Stimulated activated naive CD4-positive, alpha-beta T cell (primary cell): ENCODE measurements at regions not wholly inside any gene's neighbourhood (a gene's known extent, or its start where the extent isn't known, plus 50 kb on each side); places are given as distances from the start of the nearest gene placed in this dataset.
"Not testable (repeated sequence)": the region's sequence is repeated elsewhere in the genome, so short reads cannot be mapped to it uniquely, and the experiment has no call there.

ENCODE experiments used
- DNase-seq, 6 experiments: peaks; one replicate each; lab custom pipeline; 2025; lab: John Stamatoyannopoulos, UW

DNA sequence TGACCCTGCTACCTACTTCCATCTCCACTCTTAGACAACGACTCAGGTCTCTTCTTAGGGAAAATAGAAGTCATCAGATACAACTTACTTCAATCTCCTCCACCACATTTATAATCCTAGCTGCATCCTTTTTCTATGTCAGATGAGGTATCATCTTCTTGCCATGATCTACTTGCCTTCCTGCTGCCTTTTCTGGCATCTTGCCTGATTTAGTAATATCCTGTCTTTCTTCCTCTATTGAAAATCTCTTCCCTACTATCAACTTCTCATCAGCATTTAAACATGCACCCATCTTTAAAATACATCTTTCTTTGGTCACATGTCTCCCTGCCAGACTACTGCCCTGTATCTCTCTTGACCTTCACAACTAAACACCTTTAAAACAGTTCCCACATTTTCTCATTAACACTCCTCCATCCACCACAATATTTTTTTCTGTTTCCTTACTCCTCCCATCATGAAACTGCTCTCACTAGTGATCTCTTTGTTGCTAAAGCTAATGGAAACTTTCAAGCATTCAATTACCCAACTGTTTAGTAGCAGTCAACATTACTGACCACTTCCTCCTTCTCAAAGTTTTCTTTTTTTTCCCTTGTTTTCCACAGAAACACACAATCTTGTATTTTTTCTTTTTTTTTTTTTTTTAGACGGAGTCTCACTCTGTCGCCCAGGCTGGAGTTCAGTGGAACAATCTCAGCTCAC is 100.8 kb upstream of the CXorf66 start:
- DNase-seq = no peak

DNA sequence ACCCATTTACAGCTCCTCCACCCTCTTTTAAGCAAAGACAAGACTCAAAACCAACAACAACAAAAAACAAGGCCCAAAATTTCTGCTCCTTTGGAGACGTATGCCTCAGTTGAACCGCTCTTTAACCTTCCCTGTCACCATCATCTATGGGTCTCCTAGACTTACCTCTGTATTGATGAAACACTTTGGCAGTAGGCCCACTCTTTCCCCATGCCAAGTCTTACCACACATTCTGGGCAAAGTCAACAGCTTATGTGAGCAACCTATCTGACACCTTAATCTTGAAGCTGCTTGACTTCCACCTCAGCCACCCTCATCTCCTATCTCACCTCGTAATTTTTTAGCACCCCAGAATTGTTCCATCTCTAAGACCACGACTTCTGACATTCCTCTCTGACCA is 99.7 kb upstream of the CXorf66 start:
- DNase-seq = no peak

DNA sequence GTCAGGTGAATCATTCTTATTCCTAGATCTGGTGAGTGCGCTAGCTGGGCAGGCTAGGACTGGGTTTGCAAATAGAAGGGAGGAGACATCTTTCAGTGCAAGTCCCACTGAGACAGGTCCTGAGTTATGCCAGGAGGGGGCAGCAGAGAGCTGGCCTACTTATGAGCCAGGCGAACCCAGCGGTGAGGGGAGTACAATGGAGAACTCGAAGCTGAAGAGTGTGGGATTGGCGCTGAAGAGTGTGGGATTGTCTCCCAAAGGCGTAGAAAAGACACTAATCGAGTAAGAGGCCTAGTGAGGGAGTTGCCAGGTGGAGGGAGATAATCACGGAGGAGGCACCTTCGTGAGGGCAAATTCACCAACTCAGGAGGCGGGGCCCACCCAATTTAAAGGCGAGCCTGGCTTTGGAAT is 91.7 kb upstream of the CXorf66 start:
- peak in 5 of 6 experiments; percentile 0 to 48 (median 9) for DNase-seq

DNA sequence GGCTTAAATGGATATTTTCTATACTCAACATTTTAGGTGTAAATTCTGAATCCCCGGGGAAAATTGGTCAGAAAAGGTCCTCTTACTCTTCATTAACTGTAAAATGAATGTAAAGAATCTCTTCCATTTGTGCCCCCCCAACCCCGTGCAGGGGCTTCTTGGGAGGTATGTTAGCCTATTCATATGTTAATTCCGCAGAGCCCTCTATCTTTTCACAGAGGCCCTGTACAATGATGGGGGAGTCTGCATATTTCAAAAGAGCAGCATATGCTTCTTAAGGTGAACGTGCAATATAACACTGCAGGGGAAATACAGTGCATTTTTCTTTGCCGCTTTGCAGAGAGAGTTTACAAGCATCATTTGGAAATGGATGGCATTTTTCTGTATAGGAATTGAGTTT is 88.5 kb upstream of the CXorf66 start:
- DNase-seq = no peak

DNA sequence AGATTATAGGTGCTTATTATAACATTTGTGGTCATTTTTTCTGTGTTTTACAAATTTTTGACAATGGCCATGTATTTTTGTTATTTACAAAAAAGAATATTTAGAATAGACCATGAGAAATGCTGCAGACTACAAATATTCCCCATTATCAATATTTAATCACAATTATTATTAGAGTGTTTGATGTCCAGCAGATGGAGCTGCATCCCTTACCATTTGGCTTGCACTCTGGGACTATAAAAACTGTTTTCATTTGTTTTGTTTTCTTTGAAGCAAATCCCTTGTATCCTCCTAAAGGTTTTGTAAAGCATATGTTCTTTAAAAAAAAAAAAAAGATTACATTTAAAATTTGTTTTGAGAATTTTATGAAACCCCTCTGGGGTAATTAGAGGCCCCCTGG is 85.6 kb upstream of the CXorf66 start:
- DNase-seq = no peak

DNA sequence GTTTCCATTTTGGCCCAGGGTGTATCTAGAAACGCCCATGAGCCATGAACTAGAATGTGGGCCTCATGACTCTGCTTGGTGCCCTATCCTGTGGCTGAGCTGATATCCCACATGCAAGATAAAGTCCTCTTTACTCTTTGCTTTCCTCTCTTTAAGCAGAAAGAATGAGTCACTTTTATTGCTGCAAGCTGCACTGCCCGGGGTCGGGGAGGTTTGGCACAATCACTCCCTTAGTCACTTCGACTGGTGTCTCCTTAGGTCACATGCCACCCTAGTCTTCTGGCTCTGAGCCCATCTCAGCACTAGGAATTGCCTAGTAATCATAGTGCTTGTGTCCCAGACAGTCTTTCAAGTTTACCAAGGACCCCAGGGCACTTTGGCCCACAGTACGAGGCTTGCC is 75.1 kb upstream of the CXorf66 start:
- DNase-seq = no peak

DNA sequence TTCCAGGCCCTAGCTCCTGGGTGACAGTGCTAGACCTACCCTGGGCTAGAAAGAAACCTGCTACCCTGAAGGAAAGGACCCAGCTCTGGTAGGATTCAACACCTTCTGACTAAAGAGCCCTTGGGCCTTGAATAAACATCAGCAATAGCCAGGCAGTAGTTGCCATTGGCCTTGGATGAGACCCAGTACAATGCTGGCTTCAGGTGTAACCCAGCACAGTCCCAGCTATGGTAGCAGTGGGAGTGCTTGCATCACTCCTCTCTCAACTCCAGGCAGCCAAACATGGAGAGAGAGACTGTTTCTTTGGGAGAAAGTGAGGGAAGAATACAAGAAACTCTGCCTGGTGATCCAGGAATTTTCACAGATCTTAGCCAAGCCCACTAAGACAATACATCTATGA is 73.5 kb upstream of the CXorf66 start:
- no peak for DNase-seq

DNA sequence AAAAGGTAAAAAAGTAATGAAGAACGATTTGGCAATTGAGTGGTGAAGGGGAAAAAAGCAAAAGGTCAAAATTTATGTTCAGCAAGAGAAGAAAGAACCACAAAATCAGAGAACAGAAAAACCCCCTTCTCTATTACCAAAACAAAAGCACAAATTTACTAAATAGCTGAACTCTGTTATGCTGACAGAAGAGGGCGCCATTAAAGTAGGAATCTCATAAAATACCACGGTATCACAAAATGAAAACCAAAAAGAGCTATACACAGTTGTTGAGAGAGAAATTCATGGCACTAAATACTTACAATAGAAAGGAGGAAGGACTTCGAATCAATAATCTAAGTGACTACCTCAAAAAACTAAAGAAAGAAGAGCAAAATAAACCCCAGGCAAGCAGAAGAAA is 69.6 kb upstream of the CXorf66 start:
- no peak for DNase-seq

DNA sequence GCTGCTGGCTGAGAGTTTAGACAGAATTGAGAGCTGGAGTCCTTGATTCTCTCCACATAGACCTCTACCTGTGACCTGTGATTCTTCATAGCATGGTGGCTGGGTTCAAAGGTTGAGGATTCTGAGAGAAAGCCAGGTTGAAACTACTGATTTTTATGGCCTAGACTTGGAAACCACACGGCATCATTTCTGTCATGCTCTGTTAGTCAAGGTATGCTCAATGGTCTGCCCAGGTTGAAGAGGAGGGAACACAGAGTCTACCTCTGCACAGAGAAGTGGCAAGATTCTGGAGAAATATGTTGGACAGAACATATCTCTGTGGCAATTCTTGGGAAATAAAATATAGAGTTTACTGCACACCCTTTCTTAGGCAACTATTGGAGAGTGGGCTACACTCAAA is 57.2 kb upstream of the CXorf66 start:
- DNase-seq = no peak

DNA sequence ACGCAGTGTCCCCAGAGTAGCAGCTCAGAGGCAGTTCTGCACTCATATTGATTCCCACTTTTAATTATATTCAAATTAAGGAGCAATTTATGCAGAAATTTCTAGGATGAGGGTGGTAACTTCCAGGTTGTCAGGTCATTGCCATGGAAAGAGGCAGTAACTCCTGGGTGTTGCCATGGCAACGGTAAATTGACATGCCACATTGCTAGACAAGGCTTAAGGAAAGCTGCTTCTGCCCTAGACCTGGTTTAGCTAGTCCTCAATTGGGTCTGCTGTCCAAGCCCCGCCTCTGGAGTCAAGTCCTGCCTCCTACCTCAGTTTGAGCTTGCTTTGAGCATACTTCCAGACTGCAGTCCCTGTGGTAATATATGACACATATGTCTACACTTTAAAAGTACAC is 53.8 kb upstream of the CXorf66 start:
- not testable (repeated sequence) for DNase-seq
